ENCODE measurements at regions not wholly inside any gene's neighbourhood (a gene's known extent, or its start where the extent isn't known, plus 50 kb on each side); places are given as distances from the start of the nearest gene placed in this dataset.
"Not testable (repeated sequence)": the region's sequence is repeated elsewhere in the genome, so short reads cannot be mapped to it uniquely, and the experiment has no call there.

DNA sequence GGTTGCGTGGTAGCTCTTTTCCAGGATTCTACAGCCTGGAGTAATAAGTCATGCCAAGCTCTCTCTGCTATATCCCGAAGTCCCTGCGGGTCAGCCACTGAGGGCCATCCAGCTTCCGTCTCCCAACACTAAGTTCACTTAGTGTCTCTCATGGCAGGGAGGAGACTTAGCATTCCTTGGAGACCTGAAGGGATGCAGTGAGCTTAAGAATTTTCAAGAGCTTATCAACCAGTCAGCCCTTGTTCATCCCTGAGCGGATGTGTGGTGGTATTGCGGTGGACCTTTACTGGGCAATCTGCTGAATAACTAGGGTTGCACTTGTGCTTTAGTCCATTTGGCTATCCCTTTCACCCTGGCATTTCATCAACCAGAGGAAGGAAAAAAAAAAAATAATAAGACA, 85.8 kb upstream of the ADGRA3 start:
- H4K20me1 ChIP-seq (replicated peaks in 1 of 2; ENCODE audit: control insufficient read depth in 1 of 2, insufficient read depth in 2 of 2, low read length in 2 of 2); H3K14ac ChIP-seq (ENCODE audit: insufficient read length); H3K4me3 ChIP-seq (ENCODE audit: extremely low read depth in 1 of 4, insufficient read depth in 2 of 4, low read depth in 3 of 4, low read length in 4 of 4); H4K8ac ChIP-seq (ENCODE audit: extremely low read depth, insufficient read depth, low read length); H3K79me2 ChIP-seq (ENCODE audit: control insufficient read depth in 1 of 2, insufficient read depth in 2 of 2, low read length in 2 of 2); POLR2A ChIA-PET (ENCODE audit: partially characterized antibody); H2BK120ac ChIP-seq (replicated peaks; ENCODE audit: low read depth, low read length); H2BK15ac ChIP-seq (ENCODE audit: low read length); H2BK20ac ChIP-seq (ENCODE audit: low read length); H2BK5ac ChIP-seq (ENCODE audit: low read depth, low read length); FAIRE-seq; H3K9me3 ChIP-seq (ENCODE audit: insufficient read depth in 2 of 2, low read depth in 1 of 2, low read length in 1 of 2); H2AK5ac ChIP-seq (ENCODE audit: low read depth, low read length); H3K23ac ChIP-seq (ENCODE audit: insufficient read length); H3K56ac ChIP-seq (replicated peaks; ENCODE audit: insufficient read length, low read depth, low read length); H3K23me2 ChIP-seq (ENCODE audit: low read depth, low read length); H3K4me2 ChIP-seq (ENCODE audit: insufficient read depth in 1 of 2, low read depth in 2 of 2, low read length in 2 of 2); H3K9ac ChIP-seq (replicated peaks in 1 of 4; ENCODE audit: extremely low read depth in 1 of 4, low read depth in 3 of 4, low read length in 3 of 4); H2AFZ ChIP-seq (ENCODE audit: low read length); H3K18ac ChIP-seq (ENCODE audit: extremely low read depth, low read length); H3K27ac ChIP-seq (ENCODE audit: low read depth, low read length); H3K4me1 ChIP-seq (replicated peaks in 1 of 4; ENCODE audit: control insufficient read depth in 3 of 4, insufficient read depth in 4 of 4, low read length in 3 of 4); H4K91ac ChIP-seq (replicated peaks; ENCODE audit: insufficient read length, low read length); H3K4ac ChIP-seq (replicated peaks; ENCODE audit: insufficient read length, low read depth, low read length); H3K36me3 ChIP-seq (ENCODE audit: control insufficient read depth in 2 of 4, insufficient read depth in 4 of 4, low read length in 3 of 4); H3K27me3 ChIP-seq (replicated peaks in 1 of 4; ENCODE audit: control insufficient read depth in 3 of 4, extremely low read depth in 1 of 4, insufficient read depth in 3 of 4, low read length in 3 of 4); H3K79me1 ChIP-seq (ENCODE audit: low read depth, low read length); DNase-seq (ENCODE audit: low read depth in 1 of 2, low spot score in 2 of 2); H4K5ac ChIP-seq (ENCODE audit: insufficient read length, low read depth, low read length); H2BK12ac ChIP-seq (ENCODE audit: low read depth, low read length): not testable (repeated sequence)
- CTCF ChIA-PET (ENCODE audit: partially characterized antibody), result interaction anchor here (0.6 to 2.2 kb wide), 4 partner anchors 19 to 596 kb away, joined by 3 to 5 read pairs (median 3); no protein-coding TSS in a partner anchor
- WGBS, 2 experiments (ENCODE audit: extremely low coverage in 1 of 2, insufficient coverage in 1 of 2, insufficient read length in 1 of 2, insufficient replicate concordance in 2 of 2, low coverage in 1 of 2, low lambda C conversion rate in 2 of 2, missing lambda C conversion rate in 1 of 2), result 92% methylated on average over 6 of the region's 6 CpGs; no CpG with 5 or more reads in 1 of the 2 experiments

Measured in H1 (cell line).